ENCODE measurements at regions not wholly inside any gene's neighbourhood (a gene's known extent, or its start where the extent isn't known, plus 50 kb on each side); places are given as distances from the start of the nearest gene placed in this dataset.

DNA sequence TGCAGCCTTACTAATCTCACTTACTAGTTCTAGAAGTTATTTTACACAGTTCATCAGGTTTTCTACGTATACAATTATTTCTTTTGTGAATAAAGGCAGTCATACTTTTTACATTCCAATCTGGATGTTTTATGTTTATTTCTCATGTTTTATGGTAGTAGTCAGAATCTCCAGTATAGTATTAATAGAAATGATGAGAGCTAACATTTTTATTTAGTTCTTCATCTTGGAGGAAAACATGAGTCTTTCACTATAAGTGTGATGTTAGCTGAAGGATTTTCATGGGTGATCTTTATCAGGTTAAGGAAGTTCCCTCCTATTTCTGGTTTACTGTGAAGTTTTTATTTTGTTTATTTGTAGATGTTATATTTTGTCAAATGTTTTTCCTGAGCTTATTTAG, 256.1 kb upstream of the GIMD1 start:
- TF ChIP-seq POLR2AphosphoS5 (IDR thresholded peaks at IDR 0.05) (no peak), EP300 (IDR thresholded peaks at IDR 0.05) (no peak), POLR2A (IDR thresholded peaks at IDR 0.05) (no peak)
- TF ChIP-seq, protein P1, sequence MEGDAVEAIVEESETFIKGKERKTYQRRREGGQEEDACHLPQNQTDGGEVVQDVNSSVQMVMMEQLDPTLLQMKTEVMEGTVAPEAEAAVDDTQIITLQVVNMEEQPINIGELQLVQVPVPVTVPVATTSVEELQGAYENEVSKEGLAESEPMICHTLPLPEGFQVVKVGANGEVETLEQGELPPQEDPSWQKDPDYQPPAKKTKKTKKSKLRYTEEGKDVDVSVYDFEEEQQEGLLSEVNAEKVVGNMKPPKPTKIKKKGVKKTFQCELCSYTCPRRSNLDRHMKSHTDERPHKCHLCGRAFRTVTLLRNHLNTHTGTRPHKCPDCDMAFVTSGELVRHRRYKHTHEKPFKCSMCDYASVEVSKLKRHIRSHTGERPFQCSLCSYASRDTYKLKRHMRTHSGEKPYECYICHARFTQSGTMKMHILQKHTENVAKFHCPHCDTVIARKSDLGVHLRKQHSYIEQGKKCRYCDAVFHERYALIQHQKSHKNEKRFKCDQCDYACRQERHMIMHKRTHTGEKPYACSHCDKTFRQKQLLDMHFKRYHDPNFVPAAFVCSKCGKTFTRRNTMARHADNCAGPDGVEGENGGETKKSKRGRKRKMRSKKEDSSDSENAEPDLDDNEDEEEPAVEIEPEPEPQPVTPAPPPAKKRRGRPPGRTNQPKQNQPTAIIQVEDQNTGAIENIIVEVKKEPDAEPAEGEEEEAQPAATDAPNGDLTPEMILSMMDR (IDR thresholded peaks at IDR 0.05): no peak
- no peak for DNase-seq
- Histone ChIP-seq H3K27me3 (no peaks in the 10 kb centered on the region), H3K4me1 (no peaks in the 10 kb centered on the region), H3K27ac (no peak overlapping the region), H3K9me3 (no peaks in the 10 kb centered on the region), H3K36me3 (no peaks in the 10 kb centered on the region), H3K4me3 (no peak overlapping the region)
- ATAC-seq (ENCODE audit: low FRiP score in 2 of 2): no peak
- 76 to 84% methylated on average over 1 of the region's 1 CpG for WGBS, 2 donors

DNA sequence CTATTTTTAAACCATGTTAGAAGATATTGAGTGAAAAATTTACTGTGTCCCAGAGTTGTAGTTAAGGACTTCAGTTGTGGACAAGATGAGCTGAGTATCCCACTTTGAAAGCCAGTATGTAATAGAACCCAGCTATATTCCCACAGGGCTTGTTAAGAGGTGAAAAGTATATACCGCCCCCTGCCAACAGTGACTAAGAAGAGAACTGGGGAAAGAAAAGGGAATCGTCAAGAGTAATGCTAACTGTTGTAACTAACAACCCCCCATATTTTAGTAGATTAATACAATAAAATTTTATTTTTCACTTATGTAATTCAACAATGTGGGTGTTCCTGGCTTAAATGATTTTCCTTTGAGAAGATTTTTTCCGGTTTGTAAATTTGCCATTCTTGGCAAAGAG, 250.4 kb upstream of the GIMD1 start:
- Histone ChIP-seq H3K9me3 (no peaks in the 10 kb centered on the region), H3K27ac (no peak overlapping the region), H3K36me3 (no peaks in the 10 kb centered on the region), H3K27me3 (no peaks in the 10 kb centered on the region), H3K4me3 (no peak overlapping the region), H3K4me1 (no peaks in the 10 kb centered on the region)
- 73 to 82% methylated on average over 3 of the region's 3 CpGs for WGBS, 2 donors
- TF ChIP-seq POLR2A (IDR thresholded peaks at IDR 0.05) (no peak), POLR2AphosphoS5 (IDR thresholded peaks at IDR 0.05) (no peak), EP300 (IDR thresholded peaks at IDR 0.05) (no peak)
- TF ChIP-seq, protein P1 (IDR thresholded peaks at IDR 0.05): no peak
- no peak for ATAC-seq (ENCODE audit: low FRiP score in 2 of 2)
- DNase-seq: no peak

DNA sequence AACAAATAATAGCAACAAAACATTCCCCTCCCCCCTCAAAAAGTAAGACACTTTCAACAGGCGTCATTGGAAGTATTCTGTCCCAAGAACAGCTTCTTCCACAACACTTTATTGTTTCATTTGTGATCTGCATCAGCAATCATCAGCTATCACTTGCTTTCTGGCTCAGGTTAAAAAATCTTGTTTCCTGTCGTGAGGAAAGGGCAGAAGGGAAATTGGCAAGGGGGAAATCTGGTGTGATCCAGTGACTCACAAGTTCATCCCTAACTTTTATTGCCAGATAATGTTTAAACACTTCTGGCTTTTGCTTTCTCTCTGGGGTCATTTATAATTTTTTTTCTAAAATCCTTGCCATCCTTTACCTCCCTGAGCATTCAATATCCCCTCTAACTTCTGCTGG, 247.4 kb upstream of the GIMD1 start:
- no peak for ATAC-seq (ENCODE audit: low FRiP score in 2 of 2)
- no peak overlapping the region for H3K27ac ChIP-seq
- WGBS, 2 donors: 54 to 59% methylated on average over 2 of the region's 2 CpGs
- no peaks in the 10 kb centered on the region for H3K36me3 ChIP-seq
- no peak overlapping the region for H3K4me3 ChIP-seq
- DNase-seq: no peak
- no peaks in the 10 kb centered on the region for H3K4me1 ChIP-seq
- no peak for TF ChIP-seq EP300 (IDR thresholded peaks at IDR 0.05)
- no peak for TF ChIP-seq POLR2AphosphoS5 (IDR thresholded peaks at IDR 0.05)
- TF ChIP-seq POLR2A (IDR thresholded peaks at IDR 0.05): no peak
- no peaks in the 10 kb centered on the region for H3K27me3 ChIP-seq
- H3K9me3 ChIP-seq: no peaks in the 10 kb centered on the region

DNA sequence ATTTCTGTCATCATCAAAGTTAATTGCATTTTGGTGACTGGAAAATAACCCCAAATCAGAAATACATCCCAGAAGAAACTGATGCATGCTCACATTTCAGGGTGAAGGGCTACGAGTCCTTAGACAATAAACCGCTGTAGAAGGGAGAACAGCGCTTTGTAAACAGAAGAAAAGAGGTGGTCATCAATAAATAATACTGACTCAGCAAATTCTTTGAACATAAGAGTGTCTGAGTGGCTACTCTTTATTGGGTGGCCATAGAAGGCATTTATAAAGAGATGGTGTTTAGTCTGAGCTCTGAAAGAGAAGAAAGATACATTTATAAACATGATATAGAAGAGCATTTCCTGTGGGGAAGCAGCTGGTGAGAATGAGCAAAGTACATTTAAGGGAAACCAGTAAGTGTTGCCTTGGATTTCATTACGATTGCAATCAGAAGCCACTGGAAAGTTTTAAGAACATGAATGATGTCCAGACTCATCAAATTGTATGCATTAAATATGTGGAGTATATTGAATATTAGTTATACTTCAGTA, 246.9 kb upstream of the GIMD1 start:
- Histone ChIP-seq H3K4me3 (no peak overlapping the region), H3K27ac (no peak overlapping the region), H3K4me1 (no peaks in the 10 kb centered on the region), H3K36me3 (no peaks in the 10 kb centered on the region), H3K27me3 (no peaks in the 10 kb centered on the region), H3K9me3 (no peaks in the 10 kb centered on the region)
- WGBS, 2 donors: 64 to 77% methylated on average over 4 of the region's 4 CpGs
- no peak for ATAC-seq (ENCODE audit: low FRiP score in 2 of 2)
- DNase-seq: no peak
- TF ChIP-seq POLR2A (IDR thresholded peaks at IDR 0.05): no peak
- no peak for TF ChIP-seq EP300 (IDR thresholded peaks at IDR 0.05)
- TF ChIP-seq, protein P1 (IDR thresholded peaks at IDR 0.05): no peak
- TF ChIP-seq POLR2AphosphoS5 (IDR thresholded peaks at IDR 0.05): no peak

DNA sequence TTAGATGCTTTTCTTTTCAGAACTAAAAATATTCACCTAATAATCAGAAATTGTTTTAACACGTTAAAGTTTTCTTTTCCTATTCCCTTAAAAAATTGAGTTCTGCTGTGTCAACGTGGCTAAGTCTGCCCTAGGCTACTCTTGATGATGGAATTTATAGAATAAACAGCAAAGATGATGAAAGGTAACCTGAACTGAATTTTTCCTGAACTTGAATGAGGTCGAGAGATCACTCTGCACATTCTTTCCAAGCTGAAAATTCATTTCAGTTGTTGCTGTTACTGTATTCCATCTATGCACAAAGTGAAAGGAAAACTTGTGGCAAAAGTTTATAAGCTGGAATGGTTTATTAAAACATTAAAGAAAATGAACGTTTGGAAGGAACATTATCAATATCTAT, 245.9 kb upstream of the GIMD1 start:
- DNase-seq (no peak), ATAC-seq (ENCODE audit: low FRiP score in 2 of 2) (no peak)
- Histone ChIP-seq H3K36me3 (no peaks in the 10 kb centered on the region), H3K27me3 (no peaks in the 10 kb centered on the region), H3K4me1 (no peaks in the 10 kb centered on the region), H3K4me3 (no peak overlapping the region), H3K9me3 (no peaks in the 10 kb centered on the region), H3K27ac (no peak overlapping the region)
- WGBS, 2 donors: 35 to 42% methylated on average over 4 of the region's 4 CpGs
- TF ChIP-seq POLR2A (IDR thresholded peaks at IDR 0.05) (no peak), POLR2AphosphoS5 (IDR thresholded peaks at IDR 0.05) (no peak), EP300 (IDR thresholded peaks at IDR 0.05) (no peak)
- TF ChIP-seq, protein P1 (IDR thresholded peaks at IDR 0.05): no peak

Measured in upper lobe of left lung (tissue), 6 donors.